ENCODE measurements at regions not wholly inside any gene's neighbourhood (a gene's known extent, or its start where the extent isn't known, plus 50 kb on each side); places are given as distances from the start of the nearest gene placed in this dataset.

GRCh38 chr4:79147251-79147650 is 178.6 kb downstream of the NAA11 start:
- no peak for TF ChIP-seq CTCF (conservative IDR thresholded peaks at IDR 0.05; ENCODE audit: low read length)
- no peak for TF ChIP-seq EZH2phosphoT487 (IDR thresholded peaks at IDR 0.05; ENCODE audit: borderline replicate concordance, low read depth, low read length)

Measured in OCI-LY7 (cell line).